Upper lobe of left lung (tissue), 6 donors: ENCODE measurements at regions not wholly inside any gene's neighbourhood (a gene's known extent, or its start where the extent isn't known, plus 50 kb on each side); places are given as distances from the start of the nearest gene placed in this dataset.
"Not testable (repeated sequence)": the region's sequence is repeated elsewhere in the genome, so short reads cannot be mapped to it uniquely, and the experiment has no call there.

Experiments
- ATAC-seq, 2 donors: fragments of 200-7000 bp; cut with Tn5 transposase; one replicate each; pipeline ENCODE4 v1.9.1; 2022; ENCODE audit warnings: mild to moderate bottlenecking in 2 of 2, moderate library complexity in 2 of 2; ENCODE audit not compliant: low FRiP score in 2 of 2
- DNase-seq, 2 donors: peaks; one replicate each; pipeline ENCODE4 v3.0.0-alpha.2; 2019 to 2020
- H3K27ac ChIP-seq, 4 donors: fragments of 200-600 bp; sonication (generic); one replicate each; pipeline ENCODE4 v1.5.1; 2016 to 2019
- H3K27me3 ChIP-seq, 4 donors: fragments of 200-600 bp; sonication (generic); one replicate each; pipeline ENCODE4 v1.5.1; 2017 to 2019
- H3K36me3 ChIP-seq, 4 donors: fragments of 200-600 bp; sonication (generic); one replicate each; pipeline ENCODE4 v1.5.1; 2016 to 2019
- H3K4me1 ChIP-seq, 4 donors: fragments of 200-600 bp; sonication (generic); one replicate each; pipeline ENCODE4 v1.5.1; 2018 to 2019
- H3K4me3 ChIP-seq, 4 donors: fragments of 200-600 bp; sonication (generic); one replicate each; pipeline ENCODE4 v1.5.1; 2017 to 2019; ENCODE audit warnings: mild to moderate bottlenecking in 2 of 4, moderate library complexity in 1 of 4
- H3K9me3 ChIP-seq, 4 donors: fragments of 200-600 bp; sonication (generic); one replicate each; pipeline ENCODE4 v1.5.1; 2018 to 2019
- CTCF ChIP-seq, 6 experiments: fragments of 450-650 bp in 4 of 6; fragments of 200-600 bp in 2 of 6; sonication (generic) in 2 of 6; IDR thresholded peaks; one replicate each; pipeline ENCODE4 v1.5.1; 2016 to 2019; ENCODE audit warnings: antibody characterized with exemption in 6 of 6
- EP300 ChIP-seq, 4 donors: sonication (generic); formaldehyde crosslinking; IDR thresholded peaks; one replicate each; pipeline ENCODE4 v1.5.1; 2017; ENCODE audit warnings: antibody characterized with exemption in 4 of 4, control low read depth in 2 of 4
- POLR2A ChIP-seq, 4 donors: fragments of 450-650 bp; IDR thresholded peaks; one replicate each; pipeline ENCODE4 v1.5.1; 2016 to 2017; ENCODE audit warnings: antibody characterized with exemption in 4 of 4, mild to moderate bottlenecking in 2 of 4
- POLR2AphosphoS5 ChIP-seq, 2 donors: sonication (generic); formaldehyde crosslinking; IDR thresholded peaks; one replicate each; pipeline ENCODE4 v1.5.1; 2017; ENCODE audit warnings: antibody characterized with exemption in 2 of 2
- WGBS, 2 donors: methylation state at CpG; one replicate each; pipeline ENCODE4 v1.1.5; 2017 to 2018; 5-methylcytosine and 5-hydroxymethylcytosine counted together
- donor health status: DM: no; HTN: no; CAD: no; lungs with moderate emphysema.
- donor health status: DM: no; HTN: yes; CAD: no; lungs with severe emphysema.

GRCh38 chr10:23512355-23513058 is 73.6 kb downstream of the OTUD1 start:
- TF ChIP-seq EP300 (IDR thresholded peaks at IDR 0.05) (peak in 1 of 4 donors; percentile 7), CTCF (IDR thresholded peaks at IDR 0.05) (no peak), POLR2A (IDR thresholded peaks at IDR 0.05) (no peak), POLR2AphosphoS5 (IDR thresholded peaks at IDR 0.05) (peak in 1 of 2 donors; percentile 45)
- Histone ChIP-seq H3K27me3 (no peaks in the 10 kb centered on the region), H3K27ac (no peak overlapping the region), H3K4me3 (no peak overlapping the region), H3K36me3 (no peaks in the 10 kb centered on the region), H3K9me3 (no peaks in the 10 kb centered on the region), H3K4me1 (no peaks in the 10 kb centered on the region)
- WGBS, 2 donors: 75 to 78% methylated on average over 10 of the region's 10 CpGs
- DNase-seq: peak in 1 of 2 donors; percentile 36
- ATAC-seq: peak in 1 of 2 donors; percentile 83

- WGBS, 2 donors: 68 to 71% methylated on average over 7 of the region's 7 CpGs
- H3K4me1 ChIP-seq, H3K27me3 ChIP-seq, H3K4me3 ChIP-seq, H3K36me3 ChIP-seq, ATAC-seq, DNase-seq, H3K27ac ChIP-seq, H3K9me3 ChIP-seq: not testable (repeated sequence)
Observed at GRCh38 chr10:23513621-23514020, 74.7 kb downstream of the OTUD1 start.

GRCh38 chr10:23514321-23514720 is 75.4 kb downstream of the OTUD1 start:
- Histone ChIP-seq H3K4me1 (no peaks in the 10 kb centered on the region), H3K4me3 (no peak overlapping the region), H3K9me3 (no peaks in the 10 kb centered on the region), H3K27ac (no peak overlapping the region), H3K27me3 (no peaks in the 10 kb centered on the region), H3K36me3 (no peaks in the 10 kb centered on the region)
- no peak for TF ChIP-seq POLR2A (IDR thresholded peaks at IDR 0.05)
- TF ChIP-seq CTCF (IDR thresholded peaks at IDR 0.05): no peak
- TF ChIP-seq POLR2AphosphoS5 (IDR thresholded peaks at IDR 0.05): no peak
- TF ChIP-seq EP300 (IDR thresholded peaks at IDR 0.05): no peak
- DNase-seq (no peak), ATAC-seq (no peak)
- 74 to 79% methylated on average over 4 of the region's 4 CpGs for WGBS, 2 donors

- Histone ChIP-seq H3K27ac (no peak overlapping the region), H3K9me3 (no peaks in the 10 kb centered on the region), H3K36me3 (no peaks in the 10 kb centered on the region), H3K4me1 (no peaks in the 10 kb centered on the region), H3K4me3 (no peak overlapping the region), H3K27me3 (no peaks in the 10 kb centered on the region)
- 28% methylated on average over 3 of the region's 3 CpGs for WGBS, 2 donors
- ATAC-seq (peak in 1 of 2 donors; percentile 42), DNase-seq (no peak)
- peak in 3 of 6 experiments; percentile 12 to 28 (median 21) for TF ChIP-seq CTCF (IDR thresholded peaks at IDR 0.05)
- TF ChIP-seq POLR2AphosphoS5 (IDR thresholded peaks at IDR 0.05): no peak
Observed at GRCh38 chr10:23516530-23516929, 77.7 kb downstream of the OTUD1 start.

- Histone ChIP-seq H3K36me3 (no peaks in the 10 kb centered on the region), H3K4me1 (no peaks in the 10 kb centered on the region), H3K9me3 (no peaks in the 10 kb centered on the region), H3K27me3 (no peaks in the 10 kb centered on the region), H3K27ac (no peak overlapping the region), H3K4me3 (no peak overlapping the region)
- DNase-seq: no peak
- 63 to 64% methylated on average over 2 of the region's 2 CpGs for WGBS, 2 donors
- TF ChIP-seq POLR2A (IDR thresholded peaks at IDR 0.05) (no peak), CTCF (IDR thresholded peaks at IDR 0.05) (no peak), POLR2AphosphoS5 (IDR thresholded peaks at IDR 0.05) (no peak), EP300 (IDR thresholded peaks at IDR 0.05) (no peak)
- no peak for ATAC-seq
Observed at GRCh38 chr10:23517155-23517554, 78.3 kb downstream of the OTUD1 start.
